ENCODE measurements at regions not wholly inside any gene's neighbourhood (a gene's known extent, or its start where the extent isn't known, plus 50 kb on each side); places are given as distances from the start of the nearest gene placed in this dataset.

DNA sequence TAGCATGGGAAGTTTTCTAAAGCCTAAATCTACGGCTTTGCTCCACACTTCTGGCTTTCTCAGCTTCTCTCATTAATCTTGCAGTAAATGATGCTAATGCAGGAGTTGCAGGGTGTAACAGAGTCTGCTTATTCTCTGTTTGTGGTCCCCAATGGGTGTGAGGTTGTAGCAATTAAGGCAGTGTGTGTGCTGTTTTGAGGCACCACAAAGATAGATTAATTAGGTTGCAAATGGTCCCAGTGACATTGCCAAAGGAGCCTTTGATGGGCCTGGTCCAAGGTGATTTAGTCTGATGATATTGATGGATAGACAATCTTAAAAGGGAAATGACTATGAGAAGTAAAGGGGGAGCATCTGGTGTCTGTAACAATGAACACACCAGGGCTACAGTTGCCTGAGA is 1313.7 kb upstream of the CDH8 start:
- no peak overlapping the region for H3K23ac ChIP-seq (ENCODE audit: insufficient read length, low read depth, low read length)
- no peaks in the 10 kb centered on the region for H3K27me3 ChIP-seq (ENCODE audit: insufficient read depth, low read length)
- no peak overlapping the region for H3T11ph ChIP-seq (ENCODE audit: low read length)
- no peak overlapping the region for H4K5ac ChIP-seq (ENCODE audit: insufficient read length, low read depth, low read length)
- no peaks in the 10 kb centered on the region for H3K27me3 Mint-ChIP-seq (ENCODE audit: low read depth)
- H4K20me1 ChIP-seq (ENCODE audit: control insufficient read depth, insufficient read depth, insufficient read length) = no peaks in the 10 kb centered on the region
- H3K4ac ChIP-seq (ENCODE audit: low read depth, low read length) = no peak overlapping the region
- TF ChIP-seq, protein P1, sequence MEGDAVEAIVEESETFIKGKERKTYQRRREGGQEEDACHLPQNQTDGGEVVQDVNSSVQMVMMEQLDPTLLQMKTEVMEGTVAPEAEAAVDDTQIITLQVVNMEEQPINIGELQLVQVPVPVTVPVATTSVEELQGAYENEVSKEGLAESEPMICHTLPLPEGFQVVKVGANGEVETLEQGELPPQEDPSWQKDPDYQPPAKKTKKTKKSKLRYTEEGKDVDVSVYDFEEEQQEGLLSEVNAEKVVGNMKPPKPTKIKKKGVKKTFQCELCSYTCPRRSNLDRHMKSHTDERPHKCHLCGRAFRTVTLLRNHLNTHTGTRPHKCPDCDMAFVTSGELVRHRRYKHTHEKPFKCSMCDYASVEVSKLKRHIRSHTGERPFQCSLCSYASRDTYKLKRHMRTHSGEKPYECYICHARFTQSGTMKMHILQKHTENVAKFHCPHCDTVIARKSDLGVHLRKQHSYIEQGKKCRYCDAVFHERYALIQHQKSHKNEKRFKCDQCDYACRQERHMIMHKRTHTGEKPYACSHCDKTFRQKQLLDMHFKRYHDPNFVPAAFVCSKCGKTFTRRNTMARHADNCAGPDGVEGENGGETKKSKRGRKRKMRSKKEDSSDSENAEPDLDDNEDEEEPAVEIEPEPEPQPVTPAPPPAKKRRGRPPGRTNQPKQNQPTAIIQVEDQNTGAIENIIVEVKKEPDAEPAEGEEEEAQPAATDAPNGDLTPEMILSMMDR (conservative IDR thresholded peaks at IDR 0.05) = no peak
- WGBS (ENCODE audit: extremely low coverage, insufficient read length, low lambda C conversion rate) = no CpG with 5 or more reads among the region's 1 CpG
- no peaks in the 10 kb centered on the region for H3K9me3 Mint-ChIP-seq
- no peak overlapping the region for H4K91ac ChIP-seq (ENCODE audit: insufficient read length, low read depth, low read length)
- no peaks in the 10 kb centered on the region for H3K23me2 ChIP-seq (ENCODE audit: insufficient read length, low read depth, low read length, poor library complexity, severe bottlenecking)
- no peak for DNase-seq
- H3K79me1 ChIP-seq (ENCODE audit: insufficient read depth, low read depth, low read length, poor library complexity, severe bottlenecking) = no peaks in the 10 kb centered on the region
- H3K18ac ChIP-seq (ENCODE audit: insufficient read length, low read depth, low read length) = no peak overlapping the region
- H3K9ac ChIP-seq (ENCODE audit: extremely low read depth, insufficient read length, low read length) = no peak overlapping the region
- no peak overlapping the region for H3K4me3 Mint-ChIP-seq
- no peaks in the 10 kb centered on the region for H3K36me3 Mint-ChIP-seq (ENCODE audit: insufficient read depth in 1 of 3, low read depth in 3 of 3)
- H3K4me1 Mint-ChIP-seq = no peaks in the 10 kb centered on the region
- no peaks in the 10 kb centered on the region for H3K79me2 ChIP-seq (ENCODE audit: insufficient read depth, low read length)
- H3K27ac ChIP-seq (ENCODE audit: insufficient read length, low read depth, low read length) = no peak overlapping the region
- no peak overlapping the region for H2BK20ac ChIP-seq (ENCODE audit: low read depth, low read length, poor library complexity, severe bottlenecking)
- no peak overlapping the region for H3K14ac ChIP-seq (ENCODE audit: insufficient read depth, low read length)
- no peak overlapping the region for H3K4me2 ChIP-seq (ENCODE audit: insufficient read depth, insufficient read length, low read length)
- H2BK15ac ChIP-seq (ENCODE audit: low read depth, low read length) = no peak overlapping the region
- H2AFZ ChIP-seq (ENCODE audit: low read length) = no peak overlapping the region
- H3K27ac Mint-ChIP-seq = peak overlapping the region in 1 of 3 experiments; percentile 13; a peak in 1 of 7 replicates
- H4K8ac ChIP-seq (replicated peaks; ENCODE audit: insufficient read length, low read depth, low read length) = no peak overlapping the region
- no peak overlapping the region for H2AK5ac ChIP-seq (ENCODE audit: insufficient read length, low read length)
- H2BK5ac ChIP-seq (ENCODE audit: insufficient read length, low read length) = no peak overlapping the region
- H3K56ac ChIP-seq (ENCODE audit: insufficient read length, low read depth, low read length) = no peak overlapping the region
- no peak overlapping the region for H2BK12ac ChIP-seq (ENCODE audit: insufficient read length, low read depth, low read length)
- H3K4me1 ChIP-seq (ENCODE audit: insufficient read depth, low read length) = no peaks in the 10 kb centered on the region
- no peak overlapping the region for H2BK120ac ChIP-seq (ENCODE audit: low read depth, low read length, poor library complexity, severe bottlenecking)
- no peaks in the 10 kb centered on the region for H3K9me3 ChIP-seq (ENCODE audit: control insufficient read depth, low read depth, low read length)

Measured in H9 (cell line).